CD4-positive, CD25-positive, alpha-beta regulatory T cell (primary cell): ENCODE measurements at regions not wholly inside any gene's neighbourhood (a gene's known extent, or its start where the extent isn't known, plus 50 kb on each side); places are given as distances from the start of the nearest gene placed in this dataset.

Source experiments
- ATAC-seq, 2 donors: fragments of 150-1000 bp; cut with Tn5 transposase; one replicate each; pipeline ENCODE4 v1.10.0; 2021; ENCODE audit warnings: low read depth in 2 of 2, moderate number of reproducible peaks in 2 of 2, moderate library complexity in 1 of 2
- DNase-seq, 3 donors: peaks; one replicate each; pipeline versions ENCODE4 v3.0.0 to v3.0.0-alpha.2; 2012 to 2022; ENCODE audit warnings: mixed read lengths in 1 of 3
- H3K27ac ChIP-seq: one replicate; pipeline ENCODE4 v1.7.0; 2013; ENCODE audit warnings: mild to moderate bottlenecking, low read length; ENCODE audit not compliant: insufficient read depth, poor library complexity, severe bottlenecking
- H3K27me3 ChIP-seq: one replicate; pipeline ENCODE4 v1.7.0; 2013; ENCODE audit warnings: low read length; ENCODE audit not compliant: control insufficient read depth, insufficient read depth
- H3K36me3 ChIP-seq: one replicate; pipeline ENCODE4 v1.7.0; 2013; ENCODE audit warnings: mild to moderate bottlenecking, low read length, moderate library complexity; ENCODE audit not compliant: control insufficient read depth, insufficient read depth
- H3K4me1 ChIP-seq: 2 replicates; pipeline ENCODE4 v1.7.0; 2013; ENCODE audit warnings: mild to moderate bottlenecking, low read length; ENCODE audit not compliant: insufficient read depth, control insufficient read depth, poor library complexity, severe bottlenecking
- H3K4me3 ChIP-seq: one replicate; pipeline ENCODE4 v1.7.0; 2013; ENCODE audit warnings: low read depth, mild to moderate bottlenecking, low read length, moderate library complexity
- H3K9me3 ChIP-seq, 2 experiments: 1 replicate in 1 of 2; 2 replicates in 1 of 2; pipeline ENCODE4 v1.7.0; 2013; ENCODE audit warnings: low read length in 2 of 2, mild to moderate bottlenecking in 1 of 2, moderate library complexity in 1 of 2; ENCODE audit not compliant: control insufficient read depth in 2 of 2
- H3K27ac Mint-ChIP-seq, 3 donors: one replicate each; pipeline ENCODE4 v1.8.0; 2020 to 2022; ENCODE audit warnings: mild to moderate bottlenecking in 3 of 3, mixed read lengths in 3 of 3, moderate library complexity in 2 of 3
- H3K27me3 Mint-ChIP-seq: one replicate; pipeline ENCODE4 v1.8.0; 2022; ENCODE audit warnings: mild to moderate bottlenecking, mixed read lengths
- H3K36me3 Mint-ChIP-seq: one replicate; pipeline ENCODE4 v1.8.0; 2020; ENCODE audit warnings: mixed read lengths
- H3K4me1 Mint-ChIP-seq, 4 donors: one replicate each; pipeline ENCODE4 v1.8.0; 2020 to 2022; ENCODE audit warnings: mixed read lengths in 4 of 4, mild to moderate bottlenecking in 1 of 4
- H3K4me3 Mint-ChIP-seq, 4 donors: one replicate each; pipeline ENCODE4 v1.8.0; 2020 to 2022; ENCODE audit warnings: mild to moderate bottlenecking in 4 of 4, mixed read lengths in 4 of 4, moderate library complexity in 3 of 4
- H3K9me3 Mint-ChIP-seq, 7 donors: one replicate each; pipeline ENCODE4 v1.8.0; 2020 to 2022; ENCODE audit warnings: mixed read lengths in 7 of 7, mild to moderate bottlenecking in 3 of 7, moderate library complexity in 2 of 7

GRCh38 chr4:141909541-141909940, 273.2 kb downstream of the IL15 start:
- ATAC-seq: no peak
- no peak overlapping the region for H3K27ac ChIP-seq
- H3K4me3 ChIP-seq: no peak overlapping the region
- DNase-seq: no peak
- Mint-ChIP-seq H3K4me1 (no peaks in the 10 kb centered on the region), H3K27ac (no peak overlapping the region), H3K36me3 (no peaks in the 10 kb centered on the region), H3K9me3 (no peaks in the 10 kb centered on the region), H3K4me3 (no peak overlapping the region), H3K27me3 (peaks cover 8% of the 10 kb centered on the region)
- no peaks in the 10 kb centered on the region for H3K36me3 ChIP-seq
- no peaks in the 10 kb centered on the region for H3K4me1 ChIP-seq
- H3K27me3 ChIP-seq: no peaks in the 10 kb centered on the region
- no peaks in the 10 kb centered on the region for H3K9me3 ChIP-seq

DNA sequence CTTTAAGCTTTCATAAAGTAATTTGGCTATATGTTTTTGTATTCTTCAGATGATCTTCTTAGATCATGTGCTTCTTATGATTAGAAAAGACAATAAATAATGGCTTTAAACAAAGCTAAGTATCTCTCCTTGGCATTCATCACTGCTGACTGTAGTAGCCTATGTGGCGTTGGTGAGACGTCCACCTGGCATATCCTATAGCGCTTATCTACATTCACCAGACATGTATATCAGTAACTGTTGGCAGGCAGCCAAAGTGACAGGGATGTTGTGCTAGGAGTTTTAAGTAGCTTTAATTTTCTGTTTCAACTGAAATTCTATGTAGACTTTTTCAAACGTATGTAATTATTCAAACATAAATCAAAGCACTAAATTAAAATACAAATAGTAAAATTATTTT, 276.4 kb downstream of the IL15 start:
- no peaks in the 10 kb centered on the region for H3K4me1 ChIP-seq
- Mint-ChIP-seq H3K4me1 (no peaks in the 10 kb centered on the region), H3K27ac (no peak overlapping the region), H3K4me3 (no peak overlapping the region), H3K9me3 (peaks cover 0 to 2% (median 0%) of the 10 kb centered on the region in 7 donors), H3K36me3 (no peaks in the 10 kb centered on the region), H3K27me3 (peaks cover 9% of the 10 kb centered on the region)
- no peaks in the 10 kb centered on the region for H3K27me3 ChIP-seq
- peak in 1 of 3 donors; percentile 1 for DNase-seq
- no peaks in the 10 kb centered on the region for H3K36me3 ChIP-seq
- H3K4me3 ChIP-seq: no peak overlapping the region
- ATAC-seq: no peak
- no peak overlapping the region for H3K27ac ChIP-seq
- H3K9me3 ChIP-seq: no peaks in the 10 kb centered on the region

DNA sequence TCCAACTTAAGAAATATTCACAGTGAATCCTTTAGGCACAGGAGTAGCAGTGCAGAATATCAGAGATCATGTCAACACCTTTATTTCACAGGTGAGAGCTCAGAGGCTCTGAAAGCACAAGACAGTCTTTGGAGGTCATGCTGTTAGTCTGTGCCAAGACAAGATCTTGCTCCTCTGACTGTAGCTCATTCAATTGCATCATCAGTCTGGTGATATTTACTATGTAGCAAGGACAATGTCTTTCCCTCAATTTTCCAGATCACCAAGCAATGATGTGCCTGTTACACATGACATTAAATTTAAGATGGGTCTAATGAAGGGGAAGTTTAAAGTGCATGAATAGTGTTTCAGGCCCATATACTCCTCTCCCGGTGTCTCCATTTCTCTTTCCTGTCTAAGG, 277.5 kb downstream of the IL15 start:
- H3K36me3 ChIP-seq: no peaks in the 10 kb centered on the region
- Mint-ChIP-seq H3K27me3 (peaks cover 9% of the 10 kb centered on the region), H3K36me3 (no peaks in the 10 kb centered on the region), H3K9me3 (peaks cover 0 to 2% (median 0%) of the 10 kb centered on the region in 7 donors), H3K27ac (no peak overlapping the region), H3K4me3 (no peak overlapping the region), H3K4me1 (no peaks in the 10 kb centered on the region)
- H3K27ac ChIP-seq: no peak overlapping the region
- ATAC-seq: no peak
- no peaks in the 10 kb centered on the region for H3K4me1 ChIP-seq
- no peaks in the 10 kb centered on the region for H3K9me3 ChIP-seq
- no peak for DNase-seq
- no peaks in the 10 kb centered on the region for H3K27me3 ChIP-seq
- H3K4me3 ChIP-seq: no peak overlapping the region

DNA sequence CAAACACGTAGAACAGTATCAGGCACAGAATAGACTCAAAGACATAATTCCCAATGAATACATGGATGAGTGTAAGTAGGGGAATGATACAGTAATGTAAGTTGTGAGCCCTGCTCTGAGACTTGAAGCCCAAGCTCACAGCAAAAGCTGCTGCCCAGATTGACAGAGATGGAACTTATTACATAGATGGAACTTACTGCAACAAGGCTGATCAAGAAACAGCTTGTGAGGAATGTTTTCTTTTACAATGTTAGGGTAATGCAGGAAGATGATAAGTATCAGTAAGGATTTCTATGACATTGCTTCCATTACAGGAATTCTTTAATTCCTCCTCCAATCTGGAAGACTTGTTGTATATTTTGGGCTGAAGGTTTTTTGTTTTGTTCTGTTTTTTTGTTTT, 278.4 kb downstream of the IL15 start:
- Mint-ChIP-seq H3K4me1 (no peaks in the 10 kb centered on the region), H3K4me3 (no peak overlapping the region), H3K9me3 (peaks cover 0 to 2% (median 0%) of the 10 kb centered on the region in 7 donors), H3K27me3 (peaks cover 9% of the 10 kb centered on the region), H3K36me3 (no peaks in the 10 kb centered on the region), H3K27ac (no peak overlapping the region)
- DNase-seq (no peak), ATAC-seq (no peak)
- no peaks in the 10 kb centered on the region for H3K9me3 ChIP-seq
- H3K27ac ChIP-seq: no peak overlapping the region
- H3K36me3 ChIP-seq: no peaks in the 10 kb centered on the region
- no peak overlapping the region for H3K4me3 ChIP-seq
- H3K4me1 ChIP-seq: no peaks in the 10 kb centered on the region
- H3K27me3 ChIP-seq: no peaks in the 10 kb centered on the region

DNA sequence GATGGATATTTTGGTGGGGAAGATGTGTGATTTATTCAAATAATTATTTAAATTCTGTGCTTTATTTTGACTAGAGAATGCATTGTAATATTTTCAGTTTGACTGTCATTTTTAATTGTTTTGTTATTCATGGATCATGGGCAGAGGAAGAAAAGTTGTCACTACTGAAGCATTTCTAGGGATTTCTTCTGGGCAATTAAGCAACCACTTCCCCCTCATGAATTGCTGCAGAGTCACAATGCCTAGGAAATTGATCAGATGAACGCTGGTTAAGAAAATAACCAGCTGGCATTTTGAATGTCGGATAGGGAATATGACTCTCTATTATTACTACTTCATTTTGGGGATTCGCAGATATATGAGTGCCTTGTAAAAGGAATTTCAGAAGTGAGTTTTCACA, 283.3 kb downstream of the IL15 start:
- no peak overlapping the region for H3K4me3 Mint-ChIP-seq
- Histone ChIP-seq H3K27ac (no peak overlapping the region), H3K4me1 (no peaks in the 10 kb centered on the region), H3K27me3 (no peaks in the 10 kb centered on the region), H3K36me3 (no peaks in the 10 kb centered on the region), H3K4me3 (no peak overlapping the region), H3K9me3 (no peaks in the 10 kb centered on the region)
- peaks cover 4% of the 10 kb centered on the region for H3K27me3 Mint-ChIP-seq
- DNase-seq (no peak), ATAC-seq (no peak)
- peaks cover 0 to 4% (median 0%) of the 10 kb centered on the region in 7 donors for H3K9me3 Mint-ChIP-seq
- no peaks in the 10 kb centered on the region for H3K36me3 Mint-ChIP-seq
- H3K27ac Mint-ChIP-seq: no peak overlapping the region
- peaks cover 0 to 4% (median 0%) of the 10 kb centered on the region in 4 donors for H3K4me1 Mint-ChIP-seq

- H3K4me1 Mint-ChIP-seq: peaks cover 0 to 4% (median 0%) of the 10 kb centered on the region in 4 donors
- no peak overlapping the region for H3K4me3 ChIP-seq
- ATAC-seq: no peak
Measured at GRCh38 chr4:141921293-141921692, 284.9 kb downstream of the IL15 start.

GRCh38 chr4:141922236-141922635, 285.9 kb downstream of the IL15 start:
- Mint-ChIP-seq H3K27ac (no peak overlapping the region), H3K9me3 (peaks cover 0 to 4% (median 0%) of the 10 kb centered on the region in 7 donors), H3K4me1 (peaks cover 0 to 4% (median 0%) of the 10 kb centered on the region in 4 donors), H3K27me3 (no peaks in the 10 kb centered on the region), H3K4me3 (no peak overlapping the region), H3K36me3 (no peaks in the 10 kb centered on the region)
- Histone ChIP-seq H3K9me3 (no peaks in the 10 kb centered on the region), H3K4me1 (no peaks in the 10 kb centered on the region), H3K27me3 (no peaks in the 10 kb centered on the region), H3K27ac (no peak overlapping the region), H3K4me3 (no peak overlapping the region), H3K36me3 (no peaks in the 10 kb centered on the region)
- ATAC-seq (no peak), DNase-seq (no peak)

More at GRCh38 chr4:141921293-141921692, 284.9 kb downstream of the IL15 start:
- H3K9me3 Mint-ChIP-seq: peaks cover 0 to 4% (median 0%) of the 10 kb centered on the region in 7 donors
- H3K4me3 Mint-ChIP-seq: no peak overlapping the region
- H3K27ac Mint-ChIP-seq: no peak overlapping the region
- H3K36me3 Mint-ChIP-seq: no peaks in the 10 kb centered on the region
- Histone ChIP-seq H3K27ac (no peak overlapping the region), H3K4me1 (no peaks in the 10 kb centered on the region), H3K36me3 (no peaks in the 10 kb centered on the region), H3K9me3 (no peaks in the 10 kb centered on the region), H3K27me3 (no peaks in the 10 kb centered on the region)
- DNase-seq: no peak
- H3K27me3 Mint-ChIP-seq: no peaks in the 10 kb centered on the region

DNA sequence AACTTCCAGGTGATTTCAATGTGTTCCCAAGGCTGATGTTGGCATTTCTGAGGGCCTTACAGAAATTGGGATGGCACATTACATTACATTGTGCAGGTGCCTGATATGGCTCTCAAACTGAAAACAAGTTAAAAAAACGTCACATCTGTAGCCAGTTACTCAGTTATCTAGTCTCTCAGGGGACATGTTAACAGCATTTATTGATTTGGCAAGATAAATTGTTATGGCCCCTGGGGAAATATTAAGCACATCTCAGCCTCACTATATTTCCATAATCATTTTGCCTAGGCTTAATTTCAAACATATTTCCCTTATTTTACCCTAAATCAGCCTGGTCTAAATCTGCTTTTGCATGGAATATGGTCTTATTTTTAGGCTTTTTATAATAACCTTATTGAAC, 290.0 kb downstream of the IL15 start:
- no peak overlapping the region for H3K4me3 ChIP-seq
- no peaks in the 10 kb centered on the region for H3K27me3 Mint-ChIP-seq
- H3K4me1 ChIP-seq: no peaks in the 10 kb centered on the region
- H3K36me3 Mint-ChIP-seq: no peaks in the 10 kb centered on the region
- H3K36me3 ChIP-seq: no peaks in the 10 kb centered on the region
- no peak for DNase-seq
- H3K4me3 Mint-ChIP-seq: no peak overlapping the region
- H3K27ac Mint-ChIP-seq: no peak overlapping the region
- peaks cover 0 to 4% (median 0%) of the 10 kb centered on the region in 4 donors for H3K4me1 Mint-ChIP-seq
- peaks cover 0 to 4% (median 0%) of the 10 kb centered on the region in 7 donors for H3K9me3 Mint-ChIP-seq
- ATAC-seq: no peak
- no peak overlapping the region for H3K27ac ChIP-seq
- no peaks in the 10 kb centered on the region for H3K27me3 ChIP-seq
- no peaks in the 10 kb centered on the region for H3K9me3 ChIP-seq
